HG02642 (cell line): ENCODE measurements at regions not wholly inside any gene's neighbourhood (a gene's known extent, or its start where the extent isn't known, plus 50 kb on each side); places are given as distances from the start of the nearest gene placed in this dataset.

Experiments
- ATAC-seq: cut with Tn5 transposase; IDR thresholded peaks from one replicate; pipeline ENCODE4 v1.9.1; 2021; ENCODE audit warnings: mild to moderate bottlenecking; ENCODE audit not compliant: unreplicated experiment, poor library complexity

- no peak for ATAC-seq
These were observed 195.5 kb upstream of the TNRC6C start for GRCh38 chr17:77763023-77763422.

- no peak for ATAC-seq
These were observed 194.9 kb upstream of the TNRC6C start for GRCh38 chr17:77763575-77763974.

- no peak for ATAC-seq
These were observed 193.2 kb upstream of the TNRC6C start for GRCh38 chr17:77765292-77765691.

- ATAC-seq = no peak
These were observed 191.4 kb upstream of the TNRC6C start for GRCh38 chr17:77767148-77767547.

- ATAC-seq = no peak
These were observed 190.2 kb upstream of the TNRC6C start for GRCh38 chr17:77768248-77768852.

GRCh38 chr17:77769215-77769614, 189.3 kb upstream of the TNRC6C start:
- ATAC-seq = no peak

- no peak for ATAC-seq
These were observed 188.7 kb upstream of the TNRC6C start for GRCh38 chr17:77769762-77770161.

- ATAC-seq = no peak
These were observed 188.0 kb upstream of the TNRC6C start for GRCh38 chr17:77770331-77771105.

- ATAC-seq = no peak
These were observed 187.4 kb upstream of the TNRC6C start for GRCh38 chr17:77771145-77771544.

GRCh38 chr17:77771587-77771986, 186.9 kb upstream of the TNRC6C start:
- ATAC-seq = no peak

- ATAC-seq = no peak
These were observed 186.5 kb upstream of the TNRC6C start for GRCh38 chr17:77771998-77772397.

- ATAC-seq = no peak
These were observed 186.0 kb upstream of the TNRC6C start for GRCh38 chr17:77772461-77772897.

- ATAC-seq = no peak
These were observed 185.6 kb upstream of the TNRC6C start for GRCh38 chr17:77772899-77773358.

- ATAC-seq = no peak
These were observed 184.3 kb upstream of the TNRC6C start for GRCh38 chr17:77774182-77774581.

GRCh38 chr17:77778636-77779489, 179.6 kb upstream of the TNRC6C start:
- no peak for ATAC-seq

GRCh38 chr17:77779711-77780539, 178.6 kb upstream of the TNRC6C start:
- ATAC-seq = no peak

- no peak for ATAC-seq
These were observed 177.0 kb upstream of the TNRC6C start for GRCh38 chr17:77781536-77781935.

- no peak for ATAC-seq
These were observed 176.3 kb upstream of the TNRC6C start for GRCh38 chr17:77782201-77782600.

GRCh38 chr17:77782611-77783010, 175.9 kb upstream of the TNRC6C start:
- ATAC-seq = no peak
